ENCODE measurements at regions not wholly inside any gene's neighbourhood (a gene's known extent, or its start where the extent isn't known, plus 50 kb on each side); places are given as distances from the start of the nearest gene placed in this dataset.
"Not testable (repeated sequence)": the region's sequence is repeated elsewhere in the genome, so short reads cannot be mapped to it uniquely, and the experiment has no call there.

DNA sequence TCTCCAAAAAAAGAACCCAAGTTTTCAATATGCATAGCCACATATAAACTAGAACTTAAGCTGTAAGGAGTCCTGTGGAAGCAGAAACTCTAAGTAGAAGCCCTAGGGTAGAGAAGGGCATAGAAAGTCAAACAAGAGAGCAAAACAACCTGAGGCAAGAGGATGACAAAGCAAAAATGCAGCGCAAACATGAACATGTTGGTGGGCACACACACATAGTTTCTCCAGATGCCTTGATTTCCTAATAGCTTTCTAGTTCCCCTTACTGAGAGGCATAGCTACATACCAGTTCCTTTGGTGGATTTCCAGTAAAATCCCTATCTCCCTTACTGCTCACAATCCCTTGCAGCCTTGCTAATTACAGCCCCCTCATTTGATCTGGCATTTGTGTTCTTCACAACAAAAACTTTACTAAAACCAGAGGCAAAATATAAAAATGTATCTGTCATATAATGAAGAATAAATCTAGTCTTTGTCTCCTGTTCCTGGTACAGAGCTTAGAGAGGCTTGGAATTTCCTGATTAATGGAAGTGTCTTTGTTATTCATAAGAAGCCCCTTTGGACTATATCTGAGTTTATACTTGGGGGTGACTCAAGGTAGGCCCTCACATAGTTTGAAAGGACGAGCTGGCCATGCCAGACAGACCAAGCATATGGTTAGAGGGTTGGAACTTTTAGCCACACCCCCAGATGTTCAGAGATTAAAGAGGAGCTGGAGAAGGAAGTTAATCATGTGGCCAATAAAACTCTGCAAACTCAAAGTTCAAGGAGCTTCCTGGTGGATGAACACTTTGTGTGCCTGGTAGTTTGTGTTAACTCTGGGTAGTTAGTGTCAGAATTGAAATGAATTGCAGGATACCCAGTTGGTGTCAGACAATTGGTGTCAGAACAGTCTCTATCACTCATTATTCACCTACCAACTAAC, 52.7 kb upstream of the ZCCHC13 start:
- peak; percentile 16 for DNase-seq (ENCODE audit: low read depth)

DNA sequence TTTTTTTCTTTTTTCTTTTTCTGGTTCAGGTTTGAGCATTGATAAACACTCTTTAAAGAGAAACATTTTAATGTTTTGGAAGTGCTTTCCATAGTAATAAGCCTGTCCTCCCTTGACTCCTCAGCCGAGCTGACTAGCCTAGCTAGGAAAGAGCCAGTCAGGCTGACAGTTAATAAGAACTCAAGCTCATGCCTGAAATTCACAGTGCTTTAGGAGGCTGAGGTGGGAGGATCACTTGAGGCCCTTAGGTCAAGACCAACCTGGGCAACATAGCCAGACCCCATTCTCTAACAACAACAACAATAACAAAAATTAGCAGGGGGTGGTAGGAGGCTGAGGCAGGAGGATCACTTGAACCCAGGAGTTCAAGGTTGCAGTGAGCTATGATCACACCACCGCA, 53.4 kb upstream of the ZCCHC13 start:
- no peak for DNase-seq (ENCODE audit: low read depth)

GRCh38 chrX:74249963-74250362, 54.0 kb upstream of the ZCCHC13 start:
- DNase-seq (ENCODE audit: low read depth) = no peak

GRCh38 chrX:74248889-74249288, 55.1 kb upstream of the ZCCHC13 start:
- DNase-seq (ENCODE audit: low read depth) = no peak

GRCh38 chrX:74246524-74246923, 57.5 kb upstream of the ZCCHC13 start:
- DNase-seq (ENCODE audit: low read depth) = no peak

DNA sequence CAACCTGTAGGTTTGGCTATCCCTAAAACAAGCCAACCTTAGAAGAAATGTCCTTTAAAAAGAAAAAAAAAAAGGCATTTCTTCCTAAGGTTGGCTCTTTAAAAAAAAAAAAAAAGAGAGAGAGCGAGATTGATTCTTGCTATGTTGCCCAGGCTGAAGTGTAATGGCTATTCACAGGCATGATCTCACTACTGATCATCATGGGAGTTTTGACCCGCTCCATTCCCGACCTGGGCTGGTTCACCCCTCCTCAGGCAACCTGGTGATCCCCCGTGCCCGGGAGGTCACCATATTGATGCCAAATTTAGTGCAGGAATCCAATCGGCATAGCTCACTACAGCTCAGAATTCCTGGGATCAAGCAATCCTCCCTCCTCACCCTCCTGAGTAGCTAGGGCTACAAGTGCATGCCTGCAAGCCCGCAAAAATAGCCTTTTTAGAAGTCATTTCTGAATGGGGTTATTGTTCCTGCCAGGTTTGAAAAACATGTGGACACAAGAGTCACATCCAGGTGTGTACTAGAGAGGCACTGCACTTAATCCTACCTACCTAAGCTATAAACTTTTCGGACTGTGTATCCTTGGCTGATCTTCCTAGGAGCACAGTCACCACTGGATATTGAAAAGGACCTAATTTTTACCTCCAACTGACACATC, 61.4 kb upstream of the ZCCHC13 start:
- DNase-seq (ENCODE audit: low read depth) = no peak

DNA sequence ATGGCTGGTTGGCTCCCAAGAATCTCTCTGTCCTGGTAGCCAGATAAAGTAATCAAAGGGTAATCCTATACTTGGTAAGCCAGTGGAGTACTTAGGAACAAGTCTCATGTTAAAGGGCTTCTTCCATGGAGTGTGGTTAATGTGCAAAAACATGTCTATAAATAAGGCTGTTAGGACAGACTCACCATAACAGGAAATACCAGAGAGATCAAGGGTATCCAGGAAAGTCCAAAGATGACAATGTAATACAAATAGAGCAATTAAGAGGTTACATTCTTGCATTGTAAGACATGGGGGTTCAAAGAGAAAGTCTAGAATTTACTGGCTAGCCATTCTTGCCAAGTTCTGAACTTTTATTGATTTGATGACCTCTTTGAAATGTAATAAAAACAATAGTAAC, 61.9 kb upstream of the ZCCHC13 start:
- peak; percentile 43 for DNase-seq (ENCODE audit: low read depth)

- DNase-seq (ENCODE audit: low read depth) = no peak
Measured at GRCh38 chrX:74238771-74239170, 65.2 kb upstream of the ZCCHC13 start.

DNA sequence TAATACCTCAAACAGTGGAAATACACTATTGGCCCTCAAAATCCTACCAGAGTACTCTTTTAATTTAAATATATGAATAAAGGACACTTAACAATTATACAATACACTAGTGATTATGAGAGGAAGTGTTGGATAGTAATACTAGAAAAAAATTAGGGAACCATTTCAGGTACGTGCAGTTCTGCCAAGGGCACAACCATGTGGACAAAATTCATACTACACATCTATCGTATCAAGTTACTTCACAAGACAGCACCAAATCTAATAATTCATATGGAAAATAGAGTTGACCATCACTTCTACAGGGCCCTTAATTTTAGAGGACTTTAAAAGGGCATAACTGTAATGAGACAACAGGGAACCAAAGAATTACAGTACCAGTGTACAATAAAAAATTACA, 69.2 kb upstream of the ZCCHC13 start:
- DNase-seq (ENCODE audit: low read depth) = no peak

GRCh38 chrX:74232859-74233258, 71.1 kb upstream of the ZCCHC13 start:
- DNase-seq (ENCODE audit: low read depth) = no peak

DNA sequence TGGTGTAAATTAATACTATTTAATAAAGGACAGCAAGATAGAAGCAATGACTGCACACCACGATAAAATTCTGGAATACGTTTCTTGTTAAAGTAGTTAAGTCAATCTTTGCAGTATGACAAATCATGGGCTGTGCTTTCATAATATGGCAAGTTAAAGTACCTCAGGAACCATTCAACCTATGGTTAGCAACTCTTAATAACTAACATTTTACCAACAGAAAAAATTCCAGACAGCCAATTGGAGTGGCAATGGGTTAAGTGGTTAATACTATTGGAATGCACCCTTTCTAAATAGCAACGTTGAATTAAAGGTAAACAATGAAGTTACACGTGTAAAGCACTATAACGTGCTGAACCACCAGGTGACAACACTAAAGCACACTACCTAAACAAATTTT, 72.4 kb upstream of the ZCCHC13 start:
- DNase-seq (ENCODE audit: low read depth) = no peak

GRCh38 chrX:74230094-74230493, 73.9 kb upstream of the ZCCHC13 start:
- no peak for DNase-seq (ENCODE audit: low read depth)

DNA sequence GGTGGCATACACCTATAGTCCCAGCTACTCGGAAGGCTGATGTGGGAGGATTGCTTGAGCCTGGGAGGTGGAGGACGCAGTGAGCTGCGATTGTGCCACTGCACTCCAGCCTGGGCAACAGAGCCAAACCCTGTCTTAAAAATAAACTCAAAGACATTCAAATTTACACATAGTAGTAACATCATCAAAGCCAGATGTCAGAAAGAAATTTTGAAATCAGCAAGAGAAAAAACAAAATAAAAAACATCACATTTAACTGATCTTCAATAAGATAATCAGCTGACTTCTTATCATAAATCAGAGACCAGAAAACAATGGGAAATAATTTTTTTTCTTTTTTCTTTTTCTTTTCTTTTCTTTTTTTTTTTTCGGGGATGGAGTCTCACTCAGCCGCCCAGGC, 78.9 kb upstream of the ZCCHC13 start:
- DNase-seq (ENCODE audit: low read depth) = no peak

DNA sequence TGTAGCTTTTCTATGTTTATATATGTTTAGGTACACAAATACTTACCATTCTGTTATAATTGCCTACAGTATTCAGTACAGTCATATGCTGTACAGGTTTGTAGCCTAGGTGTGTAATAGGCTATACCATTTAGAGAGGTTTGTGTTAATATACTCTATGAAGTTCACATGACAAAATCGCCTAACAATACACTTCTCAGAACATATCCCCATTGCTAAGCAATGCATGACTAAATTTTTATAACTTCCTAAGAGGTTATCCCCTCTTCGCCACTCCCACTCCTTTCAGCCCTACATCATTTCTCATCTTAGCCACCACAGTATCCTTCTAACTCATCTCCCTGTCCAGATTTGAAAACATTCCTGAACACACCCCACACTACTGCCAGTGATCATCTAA, 83.7 kb upstream of the ZCCHC13 start:
- DNase-seq (ENCODE audit: low read depth) = no peak

- no peak for DNase-seq (ENCODE audit: low read depth)
Measured at GRCh38 chrX:74218895-74219294, 85.1 kb upstream of the ZCCHC13 start.

GRCh38 chrX:74216421-74216820, 87.6 kb upstream of the ZCCHC13 start:
- no peak for DNase-seq (ENCODE audit: low read depth)

DNA sequence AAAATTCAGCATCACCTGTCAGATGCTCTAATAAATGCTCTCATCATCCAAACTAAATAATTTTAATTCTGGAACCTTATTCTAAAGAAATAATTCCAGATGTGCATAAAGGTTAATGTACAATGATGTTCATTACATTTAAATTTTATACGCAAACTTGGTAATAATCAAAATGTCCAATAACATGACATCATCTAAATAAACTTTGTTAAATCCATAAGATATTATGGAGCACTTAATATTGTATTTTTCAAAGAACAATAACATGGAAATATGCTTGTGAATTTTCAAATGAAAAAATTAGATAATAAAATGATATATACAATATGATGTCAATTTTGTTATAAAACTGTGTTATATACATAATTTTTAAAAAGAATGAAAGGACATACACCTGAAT, 92.1 kb upstream of the ZCCHC13 start:
- no peak for DNase-seq (ENCODE audit: low read depth)

- DNase-seq (ENCODE audit: low read depth) = no peak
Measured at GRCh38 chrX:74207539-74207938, 96.4 kb upstream of the ZCCHC13 start.

DNA sequence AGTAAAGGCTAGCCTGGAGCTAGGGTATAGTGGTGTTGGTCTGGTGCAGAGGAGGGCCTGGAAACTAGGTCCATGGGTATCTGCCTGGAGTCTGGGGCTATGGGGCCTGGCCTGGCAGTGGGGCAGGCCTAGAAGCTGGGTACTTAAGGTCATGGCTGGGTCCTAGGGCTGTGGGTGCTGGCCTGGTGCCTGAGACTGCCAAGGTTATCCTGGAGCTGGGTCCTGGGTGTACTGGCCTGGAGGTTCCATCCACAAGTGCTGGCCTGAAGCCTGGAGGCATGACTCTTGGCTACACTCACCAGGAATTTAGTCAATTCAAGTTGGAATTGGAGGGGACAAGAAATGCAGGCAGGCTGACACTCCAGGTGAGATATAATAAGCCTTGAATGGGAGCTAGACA, 108.4 kb upstream of the ZCCHC13 start:
- no peak for DNase-seq (ENCODE audit: low read depth)

DNA sequence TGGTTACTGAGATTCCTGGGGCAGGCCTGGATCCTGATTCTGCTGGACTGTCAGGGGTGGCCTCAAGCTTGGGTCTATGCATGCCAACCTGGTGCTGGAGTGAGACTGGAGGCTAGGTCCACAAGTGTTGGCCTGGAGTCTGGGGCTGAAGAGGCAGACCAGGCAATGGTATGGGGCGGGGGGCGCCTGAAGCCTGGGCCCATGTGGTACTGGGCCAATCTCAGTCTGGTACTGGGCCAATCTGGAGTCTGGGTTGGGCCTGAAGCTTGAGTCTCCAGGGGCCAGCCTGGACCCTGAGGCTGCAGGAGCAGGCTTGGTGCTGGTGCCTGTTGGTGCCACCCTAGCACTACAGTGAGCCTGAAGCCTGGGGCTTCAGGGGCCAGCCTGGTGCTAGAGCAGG, 108.9 kb upstream of the ZCCHC13 start:
- no peak for DNase-seq (ENCODE audit: low read depth)

DNA sequence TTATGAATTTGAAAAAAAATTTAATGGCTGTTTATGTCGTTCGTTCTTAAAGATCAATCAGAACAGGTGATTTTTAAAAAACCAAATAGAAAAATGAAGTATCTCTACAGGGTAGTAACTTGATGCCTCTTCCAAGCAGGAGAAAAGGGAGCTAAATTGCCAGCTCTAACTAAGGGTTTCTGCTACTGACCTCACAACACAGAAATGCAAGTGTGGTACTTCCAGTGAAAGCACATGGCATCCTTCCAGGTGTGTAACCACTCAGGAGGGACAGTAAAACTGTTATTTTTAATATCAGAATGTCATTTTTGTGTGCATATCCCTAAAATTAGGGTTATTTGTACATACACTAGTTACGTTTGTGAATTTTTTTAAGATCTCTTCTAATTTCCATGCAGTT, 116.8 kb upstream of the ZCCHC13 start:
- peak; percentile 1 for DNase-seq (ENCODE audit: low read depth)

GRCh38 chrX:74183047-74183446, 120.9 kb upstream of the ZCCHC13 start:
- DNase-seq (ENCODE audit: low read depth) = not testable (repeated sequence)

- DNase-seq (ENCODE audit: low read depth) = not testable (repeated sequence)
Measured at GRCh38 chrX:74181976-74182375, 122.0 kb upstream of the ZCCHC13 start.

DNA sequence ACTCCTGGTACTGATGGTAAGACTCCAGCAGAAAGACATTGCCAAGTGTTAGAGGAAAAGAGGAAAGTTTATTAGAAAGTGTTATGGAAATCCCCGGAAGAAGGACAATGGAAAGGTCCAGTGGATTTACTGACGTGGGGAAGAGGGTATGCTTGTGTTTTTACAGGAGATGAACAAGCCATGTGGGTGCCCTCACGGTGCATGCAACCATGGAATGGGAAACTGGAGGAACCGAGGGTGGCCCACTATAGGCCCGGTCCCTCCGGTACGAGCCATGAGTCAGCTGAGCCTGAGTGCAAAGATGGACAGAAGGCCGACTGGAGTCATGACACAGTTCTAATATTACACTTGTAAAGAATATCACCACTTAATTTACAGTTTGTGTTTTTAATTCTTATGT, 123.3 kb upstream of the ZCCHC13 start:
- no peak for DNase-seq (ENCODE audit: low read depth)

Measured in GM04503 (cell line).